ENCODE measurements at regions not wholly inside any gene's neighbourhood (a gene's known extent, or its start where the extent isn't known, plus 50 kb on each side); places are given as distances from the start of the nearest gene placed in this dataset.

GRCh38 chr4:123488916-123489315 is 92.3 kb downstream of the SPRY1 start:
- TF ChIP-seq CTCF (IDR thresholded peaks at IDR 0.05; ENCODE audit: low read length) (no peak), EZH2 (optimal IDR thresholded peaks at IDR 0.05; ENCODE audit: low read depth, low read length) (no peak)

Data from MM.1S (cell line).